ENCODE measurements at regions not wholly inside any gene's neighbourhood (a gene's known extent, or its start where the extent isn't known, plus 50 kb on each side); places are given as distances from the start of the nearest gene placed in this dataset.
"Not testable (repeated sequence)": the region's sequence is repeated elsewhere in the genome, so short reads cannot be mapped to it uniquely, and the experiment has no call there.

DNA sequence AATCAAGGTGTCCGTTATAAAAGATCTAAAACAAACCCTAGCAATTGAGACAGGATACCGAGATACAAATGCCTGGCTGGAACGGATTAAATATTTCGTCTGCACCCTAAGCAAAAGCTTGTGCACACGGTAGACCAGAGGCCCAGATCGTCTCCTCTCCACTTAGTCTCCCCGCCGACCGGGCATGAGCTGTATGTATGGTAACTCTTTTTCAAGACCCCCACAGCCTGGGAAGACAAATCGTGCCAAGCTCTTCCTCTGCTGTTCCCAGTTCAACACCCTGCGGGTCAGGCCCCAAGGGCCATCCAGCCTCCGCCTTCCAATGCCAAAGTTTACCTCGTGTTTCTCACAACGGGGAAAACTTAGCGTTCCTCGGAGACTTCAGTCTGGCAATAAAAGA lies 285.7 kb upstream of the GALNT17 start:
- DNase-seq: no peak

GRCh38 chr7:70849580-70850235 lies 282.2 kb upstream of the GALNT17 start:
- DNase-seq: no peak

DNA sequence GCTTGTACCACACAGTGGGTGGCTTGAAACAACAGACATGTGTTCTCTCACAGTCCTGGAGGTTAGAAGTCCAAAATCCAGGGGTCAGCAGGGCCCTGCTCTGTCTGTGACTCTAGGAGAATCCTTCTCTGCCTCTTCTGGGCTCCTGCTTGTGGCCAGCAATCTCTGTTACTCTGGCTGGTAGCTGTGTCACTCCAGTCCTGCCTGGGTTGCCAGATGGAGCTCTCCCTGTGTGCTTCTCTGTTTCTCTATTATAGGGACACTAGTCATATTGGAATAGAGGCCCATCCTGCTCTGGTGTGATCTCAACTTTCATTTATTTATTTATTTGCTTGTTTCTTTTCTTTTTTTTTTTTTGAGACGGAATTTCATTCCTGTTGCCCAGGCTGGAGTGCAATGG lies 276.6 kb upstream of the GALNT17 start:
- DNase-seq: no peak

DNA sequence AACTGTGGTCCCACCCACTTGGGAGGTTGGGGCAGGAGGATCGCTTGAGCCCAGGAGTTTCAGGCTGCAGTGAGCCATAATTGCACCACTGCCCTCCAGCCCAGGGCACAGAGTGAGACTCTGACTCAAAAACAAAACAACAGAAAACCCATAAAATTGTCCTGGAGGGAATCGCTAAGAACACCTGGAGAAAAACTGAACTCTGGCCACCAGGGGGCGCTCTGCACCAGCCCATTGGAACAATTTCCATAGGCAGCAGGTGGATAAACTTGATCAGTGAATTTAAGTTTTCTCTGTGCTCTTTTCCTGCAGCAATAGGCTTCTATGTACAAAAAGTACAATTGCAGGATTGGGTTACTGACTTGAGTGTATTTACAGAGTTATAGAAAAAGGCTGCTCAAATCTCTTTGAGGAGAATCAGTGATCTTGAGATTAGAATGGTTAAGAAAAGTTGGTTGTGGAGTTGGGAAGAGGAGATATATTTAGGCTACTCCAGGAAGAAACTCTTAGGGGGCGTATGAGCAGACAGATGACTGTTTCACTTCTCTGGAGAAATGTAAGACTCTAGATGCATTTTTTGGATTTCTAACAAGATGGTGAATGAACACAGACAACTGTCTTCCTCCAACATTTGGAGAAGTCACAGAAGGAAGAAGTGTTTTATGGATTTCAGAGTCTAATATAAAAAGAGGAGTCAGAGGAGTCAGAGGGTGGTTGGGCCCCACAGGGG lies 274.9 kb upstream of the GALNT17 start:
- DNase-seq: peak; percentile 15

- DNase-seq: no peak
Observed at GRCh38 chr7:70857793-70858545, 274.0 kb upstream of the GALNT17 start.

- DNase-seq: no peak
Observed at GRCh38 chr7:70867513-70867912, 264.4 kb upstream of the GALNT17 start.

DNA sequence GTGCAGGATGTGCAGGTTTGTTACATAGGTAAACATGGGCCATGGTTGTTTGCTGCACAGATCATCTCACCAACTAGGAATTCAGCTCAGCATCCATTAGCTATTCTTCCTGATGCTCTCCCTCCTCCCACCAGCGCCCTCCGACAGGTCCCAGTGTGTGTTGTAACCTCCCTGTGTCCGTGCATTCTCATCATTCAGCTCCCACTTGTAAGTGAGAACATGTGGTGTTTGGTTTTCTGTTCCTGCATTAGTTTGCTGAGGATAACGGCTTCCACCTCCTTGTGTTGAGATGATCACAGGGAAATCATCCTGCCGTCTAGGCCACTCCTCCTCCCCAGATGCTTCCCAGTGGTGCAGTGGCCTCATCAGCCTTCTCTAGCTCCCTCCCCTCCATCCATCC lies 261.6 kb upstream of the GALNT17 start:
- DNase-seq: no peak

DNA sequence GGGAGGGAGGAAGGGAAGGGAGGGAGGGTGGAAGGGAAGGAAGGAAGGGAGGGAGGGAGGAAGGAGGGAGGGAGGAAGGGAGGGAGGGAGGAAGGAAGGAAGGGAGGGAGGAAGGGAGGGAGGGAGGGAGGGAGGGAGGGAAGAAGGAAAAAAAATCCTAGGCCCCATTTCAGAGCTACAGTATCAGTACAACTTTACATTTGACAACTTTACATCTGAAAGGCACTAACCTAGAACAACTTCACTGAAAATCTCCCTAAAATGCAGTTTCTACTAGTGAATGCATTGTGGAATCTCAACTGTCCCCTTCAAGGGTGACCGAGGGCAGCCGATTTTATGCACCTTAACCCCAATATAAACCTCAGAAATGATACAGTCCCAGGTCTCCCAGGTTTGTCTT lies 259.8 kb upstream of the GALNT17 start:
- DNase-seq: no peak

DNA sequence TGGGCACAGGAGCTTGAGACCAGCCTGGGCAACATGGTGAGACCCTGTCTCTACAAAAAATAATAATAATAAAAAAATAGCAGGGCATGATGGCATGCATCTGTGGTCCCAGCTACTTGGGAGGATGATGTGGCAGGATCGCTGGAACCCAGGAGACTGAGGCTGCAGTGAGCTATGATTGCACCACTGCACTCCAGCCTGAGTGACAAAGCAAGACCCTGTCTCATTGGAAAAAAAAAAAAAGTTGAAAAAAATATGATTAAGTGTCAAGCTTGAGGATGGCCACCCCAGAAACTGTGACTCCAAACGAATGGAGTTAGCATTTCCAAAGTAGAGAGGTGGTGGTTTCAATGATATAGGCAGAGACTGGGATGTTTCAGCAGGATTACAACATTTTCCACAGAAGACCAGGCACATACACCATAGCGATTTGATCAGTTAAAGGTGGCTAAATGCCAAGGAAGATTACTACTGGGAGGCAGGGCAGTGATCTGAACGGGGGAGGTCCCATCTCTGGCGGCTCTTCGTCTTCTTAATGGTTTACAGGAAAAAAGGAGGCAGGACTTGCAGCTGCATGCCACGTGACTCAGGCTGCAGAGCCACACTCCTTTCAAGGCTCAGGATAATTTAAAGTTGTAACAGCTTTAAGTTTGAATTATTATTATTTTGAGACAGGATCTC lies 250.6 kb upstream of the GALNT17 start:
- no peak for DNase-seq

GRCh38 chr7:70883750-70884439 lies 248.0 kb upstream of the GALNT17 start:
- DNase-seq: no peak

DNA sequence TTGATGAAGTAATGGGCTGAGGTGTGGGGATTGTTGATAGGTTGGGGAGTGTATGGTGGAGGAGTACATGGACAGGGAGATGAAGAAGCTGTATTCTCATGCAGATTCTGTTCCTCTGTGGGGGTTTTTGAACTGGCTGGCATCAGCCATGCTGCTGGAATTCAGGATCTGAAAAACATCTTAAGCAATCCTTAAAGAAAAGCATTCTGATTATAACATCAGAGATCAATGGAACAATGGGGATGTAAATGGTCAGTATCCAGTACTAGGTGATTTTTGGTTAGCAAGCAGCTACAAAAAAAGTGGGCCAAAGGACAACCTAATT lies 247.5 kb upstream of the GALNT17 start:
- no peak for DNase-seq

DNA sequence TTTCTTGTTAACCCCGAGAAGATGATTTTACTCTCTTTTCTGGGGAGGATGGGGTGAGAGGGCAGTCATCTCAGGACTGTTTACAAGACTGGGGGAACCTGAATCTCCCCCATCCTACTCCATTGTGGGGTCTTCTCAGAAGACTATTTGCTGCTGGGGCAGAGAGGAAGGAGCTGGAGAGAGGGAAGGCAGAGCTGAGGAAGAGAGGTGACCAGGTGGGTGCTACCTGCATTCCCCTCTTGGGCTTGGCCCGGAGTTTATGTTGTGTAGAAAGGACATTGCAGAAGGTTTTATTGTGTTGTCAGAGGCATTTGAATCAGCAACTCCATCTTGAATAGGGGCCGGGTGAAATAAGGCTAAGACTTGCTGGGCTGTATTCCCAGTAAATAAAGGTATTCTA lies 247.1 kb upstream of the GALNT17 start:
- DNase-seq: no peak

DNA sequence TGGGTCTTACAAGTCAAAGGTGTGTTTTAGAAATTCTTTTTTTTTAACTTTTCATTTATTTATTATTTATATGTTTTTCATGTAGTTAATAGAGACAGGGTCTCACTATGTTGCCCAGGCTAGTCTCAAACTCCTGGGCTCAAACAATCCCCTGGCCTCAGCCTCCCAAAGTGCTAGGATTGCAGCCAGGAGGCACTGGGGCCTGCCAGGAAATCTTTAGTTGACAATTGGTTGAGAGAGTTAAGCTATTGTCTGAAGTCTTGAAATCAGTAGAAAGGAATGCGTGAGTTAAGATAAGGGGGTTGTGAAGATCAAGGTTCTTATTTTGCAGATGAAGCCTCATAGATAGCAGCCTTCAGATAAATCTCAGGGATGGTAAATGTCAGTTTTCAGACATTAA lies 245.4 kb upstream of the GALNT17 start:
- DNase-seq: no peak

GRCh38 chr7:70887186-70887585 lies 244.8 kb upstream of the GALNT17 start:
- DNase-seq: no peak

DNA sequence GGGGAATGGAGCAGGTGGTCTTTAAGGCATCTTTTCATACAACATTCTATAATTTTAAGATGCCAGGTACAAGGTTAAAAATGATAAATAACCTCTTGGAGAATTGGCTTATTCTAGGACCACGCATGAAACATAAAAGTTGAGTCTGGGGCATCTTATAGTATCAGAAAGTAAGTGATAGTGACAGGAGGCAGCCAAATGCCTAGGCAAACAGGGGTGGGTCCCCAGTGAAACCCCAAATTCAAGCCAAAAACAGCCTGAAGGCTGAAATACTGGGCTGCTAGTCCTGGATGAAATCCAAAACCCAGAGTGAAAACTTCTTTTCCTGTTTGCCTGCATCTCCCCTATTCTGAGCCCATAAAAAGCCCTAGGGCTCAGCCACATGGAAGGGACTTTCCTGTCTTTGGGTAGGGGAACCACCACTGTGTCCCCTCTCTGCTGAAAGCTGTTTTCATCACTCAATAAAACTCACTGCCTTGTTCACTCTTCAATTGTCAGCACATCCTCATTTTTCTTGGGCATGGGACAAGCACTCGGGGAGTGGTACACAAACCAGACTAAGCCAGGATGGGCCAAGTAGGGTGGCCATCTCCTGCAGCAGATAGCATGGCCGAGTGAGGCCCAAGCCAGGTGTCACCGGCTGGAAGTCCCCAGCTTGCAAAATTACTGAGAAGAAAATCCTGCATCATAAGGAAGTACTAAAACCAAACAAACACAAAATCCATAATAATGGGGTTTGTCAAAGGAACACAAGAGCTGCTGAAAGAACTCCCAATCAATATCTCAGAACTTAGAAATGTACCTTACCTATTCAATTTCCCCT lies 241.6 kb upstream of the GALNT17 start:
- no peak for DNase-seq

DNA sequence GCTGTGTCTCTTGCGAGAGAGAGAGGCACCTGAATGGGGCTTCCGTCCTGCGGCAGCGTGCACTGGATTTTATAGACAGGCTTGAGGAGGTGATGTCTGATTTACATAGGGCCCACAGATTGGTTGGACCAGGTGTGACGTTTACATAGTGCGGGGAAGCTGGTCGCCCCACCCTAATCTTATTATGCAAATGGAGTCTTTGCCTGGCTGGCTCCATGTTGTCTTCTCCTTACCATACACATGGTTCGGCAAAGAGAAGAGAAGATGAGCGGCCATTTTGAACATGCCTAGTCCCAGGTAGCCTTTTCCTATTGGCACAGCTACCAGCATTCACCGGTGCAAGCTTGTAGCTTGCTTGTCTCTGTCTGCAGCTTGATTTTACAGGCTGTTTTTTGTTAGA lies 238.5 kb upstream of the GALNT17 start:
- DNase-seq: no peak

DNA sequence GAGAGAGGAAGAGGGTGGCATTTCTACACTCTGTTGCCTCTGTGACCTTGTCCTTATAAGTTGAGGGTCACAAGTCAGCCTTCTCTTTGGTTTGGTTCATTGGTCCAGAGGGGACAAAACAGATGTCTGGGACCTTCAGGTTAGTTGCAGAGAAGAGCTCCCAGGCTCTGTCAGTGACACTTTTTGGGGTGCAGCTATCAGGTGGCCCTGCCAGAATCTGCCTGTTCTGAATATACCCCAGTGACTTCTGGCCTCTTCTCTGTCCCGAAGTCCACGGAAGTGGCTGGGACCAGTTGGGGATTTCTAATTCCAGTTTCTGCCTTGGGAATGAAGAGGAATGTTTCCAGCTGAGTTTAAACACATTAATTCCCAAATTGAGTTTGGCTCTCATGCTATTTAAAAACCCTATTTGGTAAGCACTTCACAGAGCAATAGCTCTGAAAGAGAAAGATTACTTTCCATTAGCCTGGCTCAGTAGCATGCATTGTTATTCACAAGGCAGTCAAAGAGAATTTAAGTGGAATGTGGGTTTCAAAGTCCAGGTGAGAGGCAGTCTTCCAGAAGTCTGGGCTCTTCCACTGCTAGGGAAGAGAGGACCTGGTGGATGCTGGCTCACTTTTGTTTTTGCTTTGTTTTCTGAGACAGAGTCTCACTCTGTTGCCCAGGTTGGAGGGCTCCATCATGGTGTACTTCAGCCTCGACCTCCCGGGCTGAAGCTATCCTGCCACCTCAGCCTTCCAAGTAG lies 237.8 kb upstream of the GALNT17 start:
- no peak for DNase-seq

GRCh38 chr7:70894799-70895198 lies 237.1 kb upstream of the GALNT17 start:
- DNase-seq: no peak

- not testable (repeated sequence) for DNase-seq
Observed at GRCh38 chr7:70895337-70896200, 236.4 kb upstream of the GALNT17 start.

All from activated effector memory CD4-positive, alpha-beta T cell treated with Interleukin-2 at 50 U/mL for 16 hours (primary cell).